Medulla oblongata (tissue), 1 donor: ENCODE measurements at regions not wholly inside any gene's neighbourhood (a gene's known extent, or its start where the extent isn't known, plus 50 kb on each side); places are given as distances from the start of the nearest gene placed in this dataset.

ENCODE experiments used
- DNase-seq: peaks from one replicate; pipeline ENCODE4 v3.0.0-alpha.2; 2015; ENCODE audit errors: extremely low spot score

DNA sequence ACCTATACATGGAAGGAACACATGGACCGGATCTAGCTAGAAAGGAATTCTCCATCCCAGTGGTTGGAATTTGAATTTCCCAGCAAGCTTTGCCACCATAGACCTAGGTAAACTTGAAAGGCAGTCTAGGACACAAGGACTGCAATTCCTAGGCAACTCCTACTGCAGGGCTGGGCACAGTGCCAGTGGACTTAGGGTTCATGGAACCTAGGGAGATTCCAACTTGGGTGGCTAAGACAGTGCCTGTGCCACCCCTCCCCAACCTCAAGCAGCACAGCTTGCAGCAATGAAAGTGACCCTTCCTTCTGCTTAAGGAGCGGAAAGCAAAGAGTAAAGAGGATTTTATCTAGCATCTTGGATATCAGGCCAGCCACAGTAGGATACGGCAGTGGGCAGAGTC is 663.3 kb downstream of the ELAVL2 start:
- DNase-seq: no peak

GRCh38 chr9:23171479-23171878 is 654.6 kb downstream of the ELAVL2 start:
- DNase-seq: no peak

- DNase-seq: no peak
Measured at GRCh38 chr9:23172206-23172605, 653.8 kb downstream of the ELAVL2 start.

DNA sequence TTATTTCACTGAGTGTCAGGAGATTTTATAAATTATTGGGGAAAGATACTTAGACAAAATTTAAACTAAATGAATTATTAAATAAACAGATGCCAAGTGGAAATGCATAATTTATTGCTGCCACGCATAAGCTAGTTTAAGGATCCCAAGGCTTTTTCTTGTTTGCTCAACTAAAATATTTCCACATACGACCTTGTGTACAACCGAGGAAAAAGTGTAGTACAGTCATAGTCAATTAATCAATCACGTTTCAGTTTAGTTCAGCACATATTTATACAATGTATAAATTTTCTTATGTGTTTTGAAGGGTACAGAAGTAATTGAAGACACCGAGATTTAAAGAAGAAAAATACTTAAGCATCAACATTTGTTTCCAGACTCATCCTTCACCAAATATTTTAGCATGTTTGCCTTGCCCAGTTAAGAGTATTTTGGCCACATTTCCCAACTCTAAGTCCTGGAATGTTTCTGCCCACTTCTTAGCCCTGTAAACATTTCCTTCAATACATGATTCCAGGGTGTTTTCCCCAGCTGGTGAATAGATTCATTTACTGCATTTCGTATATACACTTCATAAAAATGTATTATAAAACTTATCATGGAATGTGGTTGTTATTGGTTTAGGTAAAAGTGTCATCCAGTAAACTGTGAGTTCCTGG is 652.9 kb downstream of the ELAVL2 start:
- no peak for DNase-seq

- no peak for DNase-seq
Measured at GRCh38 chr9:23194281-23194680, 631.8 kb downstream of the ELAVL2 start.

DNA sequence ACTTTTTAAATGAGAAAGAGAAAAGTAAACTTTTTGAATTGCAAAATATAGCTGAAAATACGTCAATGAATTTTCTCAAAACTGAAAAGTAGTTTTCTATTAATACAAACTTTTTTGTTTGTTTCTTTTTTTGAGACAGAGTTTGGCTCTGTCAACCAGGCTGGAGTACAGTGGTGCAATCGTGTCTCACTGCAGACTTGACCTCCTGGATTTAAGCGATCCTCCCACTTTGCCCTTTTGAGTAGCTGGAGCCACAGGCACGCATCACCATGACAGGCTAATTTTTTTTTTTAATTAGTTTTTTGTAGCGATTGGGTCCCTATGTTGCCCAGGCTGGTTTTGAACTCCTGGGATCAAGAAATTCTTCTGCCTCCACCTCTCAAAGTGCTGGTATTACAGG is 610.4 kb downstream of the ELAVL2 start:
- DNase-seq: no peak

DNA sequence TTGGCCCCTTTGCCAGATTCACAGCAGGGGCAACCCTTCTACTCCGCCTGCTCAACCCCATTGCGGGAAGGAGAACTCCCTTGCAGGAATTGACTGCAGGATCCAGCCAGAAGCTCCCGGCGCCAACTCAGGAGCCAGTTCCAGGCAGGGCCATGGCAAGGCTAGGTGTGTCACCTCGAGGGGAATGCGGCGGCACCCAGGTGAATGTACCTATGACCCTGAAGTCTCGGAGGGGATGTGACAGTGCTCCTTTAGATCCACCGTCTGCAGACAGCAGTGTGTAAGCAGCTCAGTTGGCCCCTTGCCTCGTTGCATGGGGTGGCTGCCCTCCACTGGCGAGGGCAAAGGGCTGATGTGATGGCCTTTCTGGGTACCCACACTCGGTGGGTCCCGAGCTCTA is 606.6 kb downstream of the ELAVL2 start:
- DNase-seq: no peak

- no peak for DNase-seq
Measured at GRCh38 chr9:23220171-23220570, 605.9 kb downstream of the ELAVL2 start.

DNA sequence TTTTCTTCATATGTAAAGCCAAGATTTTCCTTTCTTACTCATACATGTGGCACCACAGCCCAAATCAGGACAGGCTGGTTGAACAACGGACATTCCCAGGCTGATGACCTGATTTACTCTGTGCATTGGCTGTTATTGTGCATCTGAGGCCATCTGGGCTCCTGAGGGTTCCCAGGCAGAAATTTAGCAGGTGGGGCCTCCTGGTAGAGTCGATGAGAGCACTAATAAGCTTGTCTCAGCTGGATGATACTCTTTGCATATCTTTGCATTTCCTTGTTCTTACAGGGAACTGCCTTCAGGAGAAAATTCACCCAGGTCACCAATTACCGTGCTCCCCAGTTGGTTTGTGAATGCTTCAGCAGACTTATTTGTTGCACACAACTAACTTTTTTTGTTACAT is 605.1 kb downstream of the ELAVL2 start:
- DNase-seq: no peak

DNA sequence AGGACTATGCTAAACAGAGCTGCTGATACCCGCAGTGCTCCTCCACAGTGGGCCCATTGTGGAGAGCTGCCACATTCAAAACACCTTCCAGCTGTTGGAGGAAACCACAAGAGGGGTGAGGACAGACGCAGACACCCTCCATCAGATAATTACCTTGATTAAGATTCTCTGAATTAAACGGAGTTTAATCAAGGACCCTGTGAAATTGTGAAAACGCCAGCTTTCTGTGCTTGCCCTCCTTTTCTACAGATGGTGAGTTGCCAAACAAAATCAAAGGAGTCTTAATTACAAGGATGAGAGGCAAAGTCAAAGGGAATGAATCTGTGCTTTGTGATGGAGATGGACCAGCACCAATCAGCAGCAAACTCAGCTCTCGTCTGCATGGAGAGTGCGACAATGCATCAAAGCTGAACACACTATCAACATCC is 596.1 kb downstream of the ELAVL2 start:
- DNase-seq: peak; percentile 29

- no peak for DNase-seq
Measured at GRCh38 chr9:23232831-23233230, 593.2 kb downstream of the ELAVL2 start.

DNA sequence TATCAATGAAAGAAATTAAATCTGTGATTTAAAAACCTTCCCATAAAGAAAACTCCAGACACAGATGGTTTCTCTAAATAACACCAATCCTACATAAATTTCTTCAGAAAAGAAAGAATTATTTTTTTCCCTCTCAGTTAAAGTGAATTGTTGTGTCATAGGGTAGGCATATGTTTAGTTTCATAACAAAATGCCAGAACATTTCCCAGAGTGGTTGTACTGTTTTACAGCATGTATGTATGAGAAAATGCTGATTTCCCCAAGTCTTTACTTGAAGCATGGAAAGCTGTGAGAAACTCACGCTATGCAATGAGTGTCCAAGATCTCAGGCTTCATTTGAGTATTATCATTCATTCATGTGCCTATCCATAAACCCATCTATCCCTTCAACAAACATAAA is 582.5 kb downstream of the ELAVL2 start:
- no peak for DNase-seq

DNA sequence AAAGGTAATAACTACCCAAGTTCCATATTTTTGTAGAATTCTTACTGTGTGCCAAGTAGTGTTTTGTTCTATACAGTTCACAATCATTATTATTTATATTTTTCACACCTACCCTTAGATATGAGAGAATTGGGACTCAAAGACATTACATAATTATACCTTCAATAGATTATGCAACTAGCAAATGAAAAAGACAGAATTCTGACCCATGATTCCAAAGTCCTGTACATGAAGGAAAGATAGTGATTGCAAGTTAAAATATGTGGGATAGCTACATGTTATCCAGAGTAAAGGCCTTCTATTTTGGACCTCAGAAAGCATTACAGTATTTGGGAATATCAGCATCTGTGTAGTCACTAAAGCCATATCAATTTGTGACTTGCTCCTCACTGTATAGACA is 581.0 kb downstream of the ELAVL2 start:
- no peak for DNase-seq

- no peak for DNase-seq
Measured at GRCh38 chr9:23254404-23255184, 571.4 kb downstream of the ELAVL2 start.

DNA sequence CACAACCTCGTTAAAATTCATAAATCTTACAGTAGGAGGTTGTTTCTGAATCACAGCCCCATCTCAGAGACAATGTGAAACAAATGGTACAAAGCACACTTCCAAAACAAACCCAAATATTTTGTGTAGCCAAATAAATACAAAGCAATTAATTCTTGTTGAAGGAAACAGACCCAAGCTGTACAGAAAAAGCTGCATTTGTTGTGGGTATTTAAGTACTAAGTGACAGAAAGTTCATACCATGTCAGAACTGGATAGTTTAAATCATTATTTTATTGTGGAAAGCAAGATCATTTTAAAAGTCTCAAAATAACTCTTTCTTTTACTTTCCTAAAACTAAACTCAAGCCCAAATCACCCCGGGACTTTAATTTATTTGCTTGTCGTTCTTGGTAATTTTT is 570.7 kb downstream of the ELAVL2 start:
- DNase-seq: no peak

- no peak for DNase-seq
Measured at GRCh38 chr9:23258569-23258968, 567.5 kb downstream of the ELAVL2 start.

- DNase-seq: no peak
Measured at GRCh38 chr9:23278561-23278960, 547.5 kb downstream of the ELAVL2 start.

DNA sequence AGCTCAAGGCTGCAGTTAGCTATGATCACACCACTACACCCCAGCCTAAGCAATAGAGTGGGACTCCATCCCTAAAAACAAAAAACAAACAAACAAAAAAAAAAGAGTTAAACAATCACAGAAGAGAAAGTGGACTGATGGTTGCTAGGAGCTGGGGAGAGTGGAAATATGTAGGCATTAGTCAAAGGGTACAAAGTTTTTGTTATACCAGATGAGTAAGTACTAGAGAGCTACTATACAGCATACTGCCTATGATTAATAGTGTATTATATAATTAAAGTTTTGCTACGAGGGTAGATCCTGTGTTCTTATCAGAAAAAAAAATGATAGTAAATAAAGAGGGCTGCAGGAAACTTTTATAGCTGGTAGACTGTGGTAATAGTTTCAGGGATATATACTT is 538.6 kb downstream of the ELAVL2 start:
- DNase-seq: no peak

- no peak for DNase-seq
Measured at GRCh38 chr9:23288545-23288944, 537.5 kb downstream of the ELAVL2 start.

GRCh38 chr9:23290973-23291372 is 535.1 kb downstream of the ELAVL2 start:
- DNase-seq: no peak

GRCh38 chr9:23302281-23302680 is 523.8 kb downstream of the ELAVL2 start:
- DNase-seq: no peak

DNA sequence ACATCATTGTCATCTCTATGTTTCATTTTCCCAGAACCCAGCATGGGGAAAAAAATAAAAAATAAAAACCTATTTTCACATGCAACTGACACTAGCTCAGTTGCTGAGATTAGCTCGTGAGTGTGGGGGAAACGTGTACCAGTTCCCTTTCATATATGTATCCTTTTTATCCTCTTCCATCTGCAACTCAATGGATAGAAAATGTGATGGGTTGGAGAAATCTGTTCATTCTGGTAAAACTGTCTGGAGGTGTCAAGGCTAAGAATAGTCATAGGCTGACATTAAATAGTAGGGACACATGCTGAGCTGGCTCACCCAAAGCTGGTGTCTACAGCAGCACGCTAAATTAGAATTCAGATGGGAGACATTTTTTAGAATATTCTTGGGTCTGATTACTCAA is 519.3 kb downstream of the ELAVL2 start:
- DNase-seq: no peak

DNA sequence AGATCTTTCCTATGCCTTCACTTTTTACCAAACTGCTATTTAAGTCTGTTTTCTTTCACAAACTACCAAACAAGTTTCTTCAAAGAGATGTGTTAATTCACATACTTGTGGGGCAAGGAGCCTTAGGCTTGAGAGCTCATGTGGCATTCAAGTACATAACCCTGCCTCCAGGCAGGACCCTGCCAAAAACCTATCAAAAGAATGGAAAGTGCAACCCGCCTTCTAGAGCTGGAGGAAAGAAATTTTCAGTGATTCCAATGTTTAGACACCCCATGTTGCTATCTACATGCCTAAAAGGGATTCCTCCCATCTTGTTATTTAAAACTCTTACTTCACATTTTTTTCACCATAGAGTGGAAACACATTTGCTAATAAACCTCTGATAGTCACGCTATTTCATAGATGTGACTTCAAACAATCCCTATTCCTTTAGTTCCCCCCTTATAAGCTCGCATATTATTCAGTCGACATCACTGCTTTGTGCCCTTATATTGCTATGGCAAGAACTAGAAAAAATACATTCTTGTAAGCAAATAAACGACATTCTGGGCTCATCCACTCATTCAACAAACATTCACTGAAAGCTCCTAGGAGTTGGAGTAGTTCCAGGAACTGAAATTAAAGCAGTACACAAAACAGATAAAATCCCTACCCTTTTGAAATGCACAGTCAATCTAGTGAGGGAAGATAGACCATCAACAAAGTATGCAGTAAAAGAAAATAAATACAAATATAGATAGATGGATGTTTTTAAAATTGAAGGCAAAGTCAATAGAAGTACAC is 518.1 kb downstream of the ELAVL2 start:
- DNase-seq: no peak
